ENCODE measurements at regions not wholly inside any gene's neighbourhood (a gene's known extent, or its start where the extent isn't known, plus 50 kb on each side); places are given as distances from the start of the nearest gene placed in this dataset.

- TF ChIP-seq FIP1L1 (IDR thresholded peaks at IDR 0.05; ENCODE audit: low read depth, low read length, poor library complexity, severe bottlenecking) (no peak), SMAD3 (CRISPR knock-in tag; conservative IDR thresholded peaks at IDR 0.05) (0 out of 2 replicates have a peak, but pooled peaks have one; percentile 20), VEZF1 (CRISPR knock-in tag; IDR thresholded peaks at IDR 0.05) (0 out of 2 replicates have a peak, but pooled peaks have one; percentile 4), HES1 (IDR thresholded peaks at IDR 0.05; ENCODE audit: low read depth) (no peak), DPF2 (IDR thresholded peaks at IDR 0.05) (no peak), TCF15 (CRISPR knock-in tag; IDR thresholded peaks at IDR 0.05) (no peak), ZFP1 (CRISPR knock-in tag; IDR thresholded peaks at IDR 0.05) (no peak), ARID2 (IDR thresholded peaks at IDR 0.05) (no peak), SIRT6 (IDR thresholded peaks at IDR 0.05; ENCODE audit: low read depth, low read length) (no peak), SMAD2 (IDR thresholded peaks at IDR 0.05; ENCODE audit: low read depth, low read length) (no peak), AFF4 (CRISPR knock-in tag; IDR thresholded peaks at IDR 0.05) (no peak), MAZ (CRISPR knock-in tag; conservative IDR thresholded peaks at IDR 0.05 in 1 of 2, IDR thresholded peaks at IDR 0.05 in 1 of 2) (no peak), POLR3A (IDR thresholded peaks at IDR 0.05; ENCODE audit: borderline replicate concordance, extremely low read depth, insufficient read depth, insufficient read length) (no peak), POLR3G (IDR thresholded peaks at IDR 0.05; ENCODE audit: extremely low read depth, insufficient read length, insufficient replicate concordance) (no peak), ZSCAN32 (CRISPR knock-in tag; IDR thresholded peaks at IDR 0.05) (no peak), SP1 (CRISPR knock-in tag; IDR thresholded peaks at IDR 0.05) (no peak), BDP1 (IDR thresholded peaks at IDR 0.05; ENCODE audit: insufficient read depth, insufficient read length) (no peak), ARID3A (IDR thresholded peaks at IDR 0.05; ENCODE audit: borderline replicate concordance, low read depth, low read length) (0 out of 2 replicates have a peak, but pooled peaks have one; percentile 1), NFATC3 (IDR thresholded peaks at IDR 0.05) (no peak), MEIS2 (IDR thresholded peaks at IDR 0.05; ENCODE audit: partially characterized antibody) (peak; percentile 17), PHTF2 (CRISPR knock-in tag; IDR thresholded peaks at IDR 0.05) (no peak)
Measured at GRCh38 chr4:79213010-79213409, 112.9 kb downstream of the NAA11 start (continued).

Data from K562 (cell line).